Mesothelial cell of epicardium (in vitro differentiated cells): ENCODE measurements at regions not wholly inside any gene's neighbourhood (a gene's known extent, or its start where the extent isn't known, plus 50 kb on each side); places are given as distances from the start of the nearest gene placed in this dataset.
"Not testable (repeated sequence)": the region's sequence is repeated elsewhere in the genome, so short reads cannot be mapped to it uniquely, and the experiment has no call there.

Source experiments
- DNase-seq, 2 experiments: peaks; one replicate each; pipeline ENCODE4 v3.0.0; 2021; ENCODE audit warnings: low spot score in 2 of 2; ENCODE audit not compliant: unreplicated experiment in 2 of 2
- H3K27ac Mint-ChIP-seq: 2 replicates; pipeline ENCODE4 v1.8.0; 2021; ENCODE audit warnings: mixed read lengths
- H3K27me3 Mint-ChIP-seq: 2 replicates; pipeline ENCODE4 v1.8.0; 2021; ENCODE audit warnings: low read depth, mixed read lengths
- H3K36me3 Mint-ChIP-seq: 2 replicates; pipeline ENCODE4 v1.8.0; 2021; ENCODE audit warnings: mixed read lengths
- H3K4me1 Mint-ChIP-seq: 2 replicates; pipeline ENCODE4 v1.8.0; 2021; ENCODE audit warnings: mixed read lengths
- H3K4me3 Mint-ChIP-seq: 2 replicates; pipeline ENCODE4 v1.8.0; 2021; ENCODE audit warnings: mild to moderate bottlenecking, moderate library complexity, mixed read lengths
- H3K9me3 Mint-ChIP-seq: 2 replicates; pipeline ENCODE4 v1.8.0; 2021; ENCODE audit warnings: mixed read lengths
- TF ChIP-seq, protein P1 (sequence below): fragments of 200-600 bp; sonication (generic); IDR thresholded peaks from one replicate; pipeline ENCODE4 v1.5.0; 2021; ENCODE audit warnings: antibody characterized with exemption; ENCODE audit not compliant: unreplicated experiment

DNA sequence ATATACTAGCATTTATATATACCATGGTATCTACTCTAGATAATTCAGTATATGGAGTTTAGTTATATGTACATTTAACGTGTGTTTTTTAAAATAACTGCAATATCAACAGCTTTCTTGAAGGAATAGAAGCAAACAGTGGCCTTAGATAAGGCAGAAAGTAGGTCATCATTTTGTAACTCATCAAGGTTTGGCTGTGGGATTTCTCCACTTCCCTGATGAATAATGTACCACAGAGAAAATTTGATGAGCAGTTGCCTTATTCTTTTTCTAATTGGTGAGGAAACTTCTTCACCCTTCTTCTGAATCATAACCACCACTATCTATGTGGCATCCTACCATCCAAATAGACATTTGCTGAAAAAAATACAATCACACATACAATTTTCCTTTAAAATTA lies 590.2 kb upstream of the SPRY2 start:
- DNase-seq: no peak
- Mint-ChIP-seq H3K27me3 (no peaks in the 10 kb centered on the region), H3K9me3 (peaks cover 3% of the 10 kb centered on the region), H3K27ac (no peak overlapping the region), H3K36me3 (no peaks in the 10 kb centered on the region), H3K4me1 (no peaks in the 10 kb centered on the region), H3K4me3 (no peak overlapping the region)
- TF ChIP-seq, protein P1, sequence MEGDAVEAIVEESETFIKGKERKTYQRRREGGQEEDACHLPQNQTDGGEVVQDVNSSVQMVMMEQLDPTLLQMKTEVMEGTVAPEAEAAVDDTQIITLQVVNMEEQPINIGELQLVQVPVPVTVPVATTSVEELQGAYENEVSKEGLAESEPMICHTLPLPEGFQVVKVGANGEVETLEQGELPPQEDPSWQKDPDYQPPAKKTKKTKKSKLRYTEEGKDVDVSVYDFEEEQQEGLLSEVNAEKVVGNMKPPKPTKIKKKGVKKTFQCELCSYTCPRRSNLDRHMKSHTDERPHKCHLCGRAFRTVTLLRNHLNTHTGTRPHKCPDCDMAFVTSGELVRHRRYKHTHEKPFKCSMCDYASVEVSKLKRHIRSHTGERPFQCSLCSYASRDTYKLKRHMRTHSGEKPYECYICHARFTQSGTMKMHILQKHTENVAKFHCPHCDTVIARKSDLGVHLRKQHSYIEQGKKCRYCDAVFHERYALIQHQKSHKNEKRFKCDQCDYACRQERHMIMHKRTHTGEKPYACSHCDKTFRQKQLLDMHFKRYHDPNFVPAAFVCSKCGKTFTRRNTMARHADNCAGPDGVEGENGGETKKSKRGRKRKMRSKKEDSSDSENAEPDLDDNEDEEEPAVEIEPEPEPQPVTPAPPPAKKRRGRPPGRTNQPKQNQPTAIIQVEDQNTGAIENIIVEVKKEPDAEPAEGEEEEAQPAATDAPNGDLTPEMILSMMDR: no peak

DNA sequence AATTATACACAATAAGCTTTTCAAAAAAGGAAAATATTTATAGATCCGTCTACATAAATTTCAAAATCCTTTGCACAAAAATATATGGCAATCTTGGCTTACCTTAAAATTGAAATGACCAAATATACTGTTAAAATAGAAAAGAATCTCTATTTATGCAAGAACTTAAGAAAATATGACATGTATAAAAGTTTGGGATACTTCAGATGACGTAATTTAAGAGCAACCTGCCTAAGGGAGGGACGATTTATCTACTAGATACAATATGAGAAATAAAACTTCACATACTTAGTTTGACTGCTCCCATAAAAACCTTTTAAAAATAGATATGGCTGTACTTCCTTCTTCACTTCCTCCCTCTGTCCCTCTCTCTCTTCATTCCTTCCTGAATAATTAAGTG lies 587.3 kb upstream of the SPRY2 start:
- Mint-ChIP-seq H3K4me1 (peaks cover 8% of the 10 kb centered on the region), H3K27me3 (no peaks in the 10 kb centered on the region), H3K9me3 (peaks cover 1% of the 10 kb centered on the region), H3K4me3 (no peak overlapping the region), H3K36me3 (no peaks in the 10 kb centered on the region), H3K27ac (no peak overlapping the region)
- TF ChIP-seq, protein P1: no peak
- no peak for DNase-seq

DNA sequence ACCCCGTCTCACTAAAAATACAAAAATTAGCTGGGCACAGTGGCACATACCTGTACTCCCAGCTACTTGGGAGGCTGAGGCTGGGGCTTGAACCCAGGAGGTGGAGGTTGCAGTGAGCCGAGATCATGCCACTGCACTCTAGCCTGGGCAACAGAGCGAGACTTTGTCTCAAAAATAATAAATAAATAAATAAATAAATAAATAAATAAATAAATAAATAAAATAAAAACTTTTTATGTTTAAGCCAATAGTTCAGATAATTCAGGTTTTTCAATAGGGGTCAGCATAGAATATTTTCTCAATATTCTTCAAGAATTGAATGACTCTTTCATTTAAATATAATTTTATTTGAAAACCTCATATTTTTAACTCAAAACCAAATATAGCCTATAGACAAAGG lies 585.1 kb upstream of the SPRY2 start:
- not testable (repeated sequence) for H3K4me3 Mint-ChIP-seq, H3K36me3 Mint-ChIP-seq, H3K9me3 Mint-ChIP-seq, DNase-seq, H3K27ac Mint-ChIP-seq, H3K27me3 Mint-ChIP-seq, H3K4me1 Mint-ChIP-seq

DNA sequence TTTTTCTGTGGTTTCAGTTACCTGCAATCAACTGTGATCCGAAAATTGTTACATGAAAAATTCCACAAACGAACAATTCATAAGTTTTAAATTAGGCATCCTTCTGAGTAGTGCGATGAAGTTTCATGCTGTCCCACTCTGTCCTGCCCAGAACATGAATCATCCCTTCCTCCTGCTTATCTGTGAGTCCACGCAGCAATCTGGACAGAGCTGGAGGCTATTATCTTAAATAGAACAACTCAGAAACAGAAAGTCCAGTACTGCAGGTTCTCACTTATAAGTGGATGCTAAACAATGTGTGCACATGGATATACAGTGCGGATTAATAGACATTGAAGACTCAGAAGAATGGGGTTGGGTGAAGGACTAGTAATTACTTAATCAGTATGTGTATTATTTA lies 583.7 kb upstream of the SPRY2 start:
- H3K27me3 Mint-ChIP-seq: no peaks in the 10 kb centered on the region
- H3K27ac Mint-ChIP-seq: no peak overlapping the region
- no peaks in the 10 kb centered on the region for H3K9me3 Mint-ChIP-seq
- no peak overlapping the region for H3K4me3 Mint-ChIP-seq
- H3K4me1 Mint-ChIP-seq: peaks cover 8% of the 10 kb centered on the region
- TF ChIP-seq, protein P1: no peak
- H3K36me3 Mint-ChIP-seq: no peaks in the 10 kb centered on the region
- DNase-seq: no peak

DNA sequence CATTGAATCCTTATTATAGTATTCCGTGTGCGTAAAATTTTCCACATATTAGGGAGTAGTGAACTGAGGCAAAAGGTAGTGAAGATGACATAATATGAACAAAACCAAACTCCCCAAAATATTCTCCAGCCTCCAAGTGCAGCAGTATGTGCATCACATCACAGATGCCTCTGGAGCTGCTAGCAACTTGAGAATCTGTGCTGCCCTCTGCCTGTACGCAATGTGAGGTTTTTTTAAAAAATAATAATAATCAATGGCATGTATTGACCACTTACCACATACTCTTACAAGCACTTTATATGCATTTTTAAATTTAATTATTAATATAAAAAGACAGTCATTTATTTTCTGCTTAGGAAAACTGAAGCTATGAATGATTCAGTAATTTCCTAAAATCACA lies 583.0 kb upstream of the SPRY2 start:
- H3K9me3 Mint-ChIP-seq: no peaks in the 10 kb centered on the region
- no peaks in the 10 kb centered on the region for H3K36me3 Mint-ChIP-seq
- no peaks in the 10 kb centered on the region for H3K27me3 Mint-ChIP-seq
- no peak overlapping the region for H3K27ac Mint-ChIP-seq
- H3K4me1 Mint-ChIP-seq: peaks cover 8% of the 10 kb centered on the region
- DNase-seq: no peak
- TF ChIP-seq, protein P1: no peak
- H3K4me3 Mint-ChIP-seq: no peak overlapping the region

DNA sequence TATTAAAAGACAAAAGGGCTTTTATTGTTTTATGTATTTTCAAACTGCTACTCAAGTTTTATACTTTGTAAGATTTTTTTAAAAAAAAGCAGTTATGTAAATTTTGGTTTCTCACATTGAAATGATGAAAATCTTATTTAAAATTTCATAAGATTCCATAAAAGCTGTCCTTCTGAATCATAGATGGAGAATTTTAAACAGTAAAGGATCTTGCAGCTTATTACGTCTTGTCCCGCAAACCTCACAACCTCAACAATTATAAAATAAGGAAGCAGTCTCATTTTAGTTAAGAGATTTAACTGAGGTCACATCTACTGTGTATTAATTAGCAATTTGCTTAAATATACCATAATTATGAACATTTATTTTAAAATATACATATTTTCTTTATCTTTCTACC lies 581.0 kb upstream of the SPRY2 start:
- no peaks in the 10 kb centered on the region for H3K27me3 Mint-ChIP-seq
- no peaks in the 10 kb centered on the region for H3K9me3 Mint-ChIP-seq
- H3K27ac Mint-ChIP-seq: no peak overlapping the region
- DNase-seq: no peak
- H3K4me1 Mint-ChIP-seq: peaks cover 8% of the 10 kb centered on the region
- TF ChIP-seq, protein P1: no peak
- H3K36me3 Mint-ChIP-seq: no peaks in the 10 kb centered on the region
- no peak overlapping the region for H3K4me3 Mint-ChIP-seq
